WTC11 (cell line): ENCODE measurements at regions not wholly inside any gene's neighbourhood (a gene's known extent, or its start where the extent isn't known, plus 50 kb on each side); places are given as distances from the start of the nearest gene placed in this dataset.

Experiments used
- CREB1 ChIP-seq: sonication (generic); formaldehyde crosslinking; IDR thresholded peaks from 2 replicates; pipeline ENCODE4 v1.8.0; 2023; ENCODE audit warnings: mild to moderate bottlenecking, missing genetic modification reagents
- FOXJ3 ChIP-seq: sonication (generic); formaldehyde crosslinking; IDR thresholded peaks from 2 replicates; pipeline ENCODE4 v1.9.0; 2021; ENCODE audit warnings: missing genetic modification reagents, mild to moderate bottlenecking, borderline replicate concordance
- NFYB ChIP-seq: sonication (generic); formaldehyde crosslinking; conservative IDR thresholded peaks from 2 replicates; pipeline ENCODE4 v1.8.0; 2022; ENCODE audit warnings: low read depth, missing genetic modification reagents
- SP1 ChIP-seq: sonication (generic); formaldehyde crosslinking; conservative IDR thresholded peaks from 2 replicates; pipeline ENCODE4 v1.8.1; 2022; ENCODE audit warnings: missing genetic modification reagents
- TF ChIP-seq, protein P1 (sequence below): fragments of 200-600 bp; IDR thresholded peaks from 2 replicates; pipeline ENCODE4 v1.8.0; 2022; ENCODE audit warnings: antibody characterized with exemption
- TF ChIP-seq, protein P2 (sequence below): sonication (generic); formaldehyde crosslinking; IDR thresholded peaks from 2 replicates; pipeline ENCODE4 v1.8.1; 2022; ENCODE audit warnings: low read depth, missing genetic modification reagents, borderline replicate concordance

DNA sequence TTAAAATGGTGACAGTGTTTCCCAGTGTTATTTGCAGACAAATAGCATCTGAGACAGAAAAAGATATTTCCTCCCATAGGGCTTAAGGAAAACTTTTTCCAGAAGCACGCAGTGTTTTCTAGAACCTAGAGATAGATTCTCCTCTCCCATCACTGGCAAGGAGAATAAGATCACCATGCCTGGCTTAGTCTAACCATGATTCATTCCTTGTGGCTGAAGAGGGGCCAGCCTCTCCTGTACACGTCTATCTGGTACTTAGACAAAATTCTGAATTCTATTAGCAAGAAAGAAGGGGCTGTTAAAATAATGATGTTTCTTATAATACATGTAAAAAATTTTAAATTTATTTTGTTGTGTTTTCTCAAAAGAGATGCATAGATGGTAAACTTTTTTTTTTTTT, 296.1 kb upstream of the LDB2 start:
- TF ChIP-seq, protein P1, sequence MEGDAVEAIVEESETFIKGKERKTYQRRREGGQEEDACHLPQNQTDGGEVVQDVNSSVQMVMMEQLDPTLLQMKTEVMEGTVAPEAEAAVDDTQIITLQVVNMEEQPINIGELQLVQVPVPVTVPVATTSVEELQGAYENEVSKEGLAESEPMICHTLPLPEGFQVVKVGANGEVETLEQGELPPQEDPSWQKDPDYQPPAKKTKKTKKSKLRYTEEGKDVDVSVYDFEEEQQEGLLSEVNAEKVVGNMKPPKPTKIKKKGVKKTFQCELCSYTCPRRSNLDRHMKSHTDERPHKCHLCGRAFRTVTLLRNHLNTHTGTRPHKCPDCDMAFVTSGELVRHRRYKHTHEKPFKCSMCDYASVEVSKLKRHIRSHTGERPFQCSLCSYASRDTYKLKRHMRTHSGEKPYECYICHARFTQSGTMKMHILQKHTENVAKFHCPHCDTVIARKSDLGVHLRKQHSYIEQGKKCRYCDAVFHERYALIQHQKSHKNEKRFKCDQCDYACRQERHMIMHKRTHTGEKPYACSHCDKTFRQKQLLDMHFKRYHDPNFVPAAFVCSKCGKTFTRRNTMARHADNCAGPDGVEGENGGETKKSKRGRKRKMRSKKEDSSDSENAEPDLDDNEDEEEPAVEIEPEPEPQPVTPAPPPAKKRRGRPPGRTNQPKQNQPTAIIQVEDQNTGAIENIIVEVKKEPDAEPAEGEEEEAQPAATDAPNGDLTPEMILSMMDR = no peak
- no peak for TF ChIP-seq CREB1 (CRISPR knock-in tag)
- no peak for TF ChIP-seq FOXJ3 (CRISPR knock-in tag)
- TF ChIP-seq SP1 = no peak
- TF ChIP-seq NFYB (CRISPR knock-in tag) = no peak
- TF ChIP-seq, protein P2, sequence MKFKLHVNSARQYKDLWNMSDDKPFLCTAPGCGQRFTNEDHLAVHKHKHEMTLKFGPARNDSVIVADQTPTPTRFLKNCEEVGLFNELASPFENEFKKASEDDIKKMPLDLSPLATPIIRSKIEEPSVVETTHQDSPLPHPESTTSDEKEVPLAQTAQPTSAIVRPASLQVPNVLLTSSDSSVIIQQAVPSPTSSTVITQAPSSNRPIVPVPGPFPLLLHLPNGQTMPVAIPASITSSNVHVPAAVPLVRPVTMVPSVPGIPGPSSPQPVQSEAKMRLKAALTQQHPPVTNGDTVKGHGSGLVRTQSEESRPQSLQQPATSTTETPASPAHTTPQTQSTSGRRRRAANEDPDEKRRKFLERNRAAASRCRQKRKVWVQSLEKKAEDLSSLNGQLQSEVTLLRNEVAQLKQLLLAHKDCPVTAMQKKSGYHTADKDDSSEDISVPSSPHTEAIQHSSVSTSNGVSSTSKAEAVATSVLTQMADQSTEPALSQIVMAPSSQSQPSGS (CRISPR knock-in tag) = no peak
